Activated CD4-positive, CD25-positive, alpha-beta regulatory T cell treated with anti-CD3 and anti-CD28 coated beads, Interleukin-2, amount 50 U/mL, for 16 hours (primary cell): ENCODE measurements at regions not wholly inside any gene's neighbourhood (a gene's known extent, or its start where the extent isn't known, plus 50 kb on each side); places are given as distances from the start of the nearest gene placed in this dataset.

Experiments
- DNase-seq: peaks from one replicate; pipeline ENCODE4 v3.0.0-alpha.2; 2020; ENCODE audit warnings: low read depth, low spot score

- DNase-seq: no peak
These were observed 53.3 kb upstream of the SLC6A11 start for GRCh38 chr3:10762611-10763247.

GRCh38 chr3:10763248-10763620, 52.8 kb upstream of the SLC6A11 start:
- no peak for DNase-seq

- DNase-seq: no peak
These were observed 52.2 kb upstream of the SLC6A11 start for GRCh38 chr3:10763817-10764258.

- no peak for DNase-seq
These were observed 51.6 kb upstream of the SLC6A11 start for GRCh38 chr3:10764259-10765051.

GRCh38 chr3:10766049-10766705, 49.9 kb upstream of the SLC6A11 start:
- no peak for DNase-seq
